Right lobe of liver (tissue), 6 donors: ENCODE measurements at regions not wholly inside any gene's neighbourhood (a gene's known extent, or its start where the extent isn't known, plus 50 kb on each side); places are given as distances from the start of the nearest gene placed in this dataset.

Experiments
- ATAC-seq, 4 donors: fragments of 200-7000 bp; cut with Tn5 transposase; one replicate each; pipeline ENCODE4 v1.9.1; 2020; ENCODE audit warnings: mild to moderate bottlenecking in 4 of 4, moderate library complexity in 4 of 4
- DNase-seq, 3 donors: peaks; one replicate each; pipeline ENCODE4 v3.0.0-alpha.2; 2020
- H3K27ac ChIP-seq, 3 donors: fragments of 200-600 bp; one replicate each; pipeline ENCODE4 v1.8.0; 2022
- H3K27me3 ChIP-seq, 2 donors: fragments of 200-600 bp; one replicate each; pipeline ENCODE4 v1.8.0; 2022
- H3K36me3 ChIP-seq, 4 donors: fragments of 200-600 bp; sonication (generic) in 1 of 4; one replicate each; pipeline versions ENCODE4 v1.5.1 to v1.8.0; 2017 to 2022; ENCODE audit warnings: control low read depth in 1 of 4
- H3K4me1 ChIP-seq, 4 donors: fragments of 200-600 bp; sonication (generic) in 1 of 4; one replicate each; pipeline versions ENCODE4 v1.5.1 to v1.8.0; 2017 to 2022; ENCODE audit warnings: control low read depth in 1 of 4
- H3K4me3 ChIP-seq, 3 donors: fragments of 200-600 bp; one replicate each; pipeline ENCODE4 v1.8.0; 2022
- H3K9me3 ChIP-seq, 4 donors: fragments of 200-600 bp; sonication (generic) in 1 of 4; one replicate each; pipeline versions ENCODE4 v1.5.1 to v1.8.0; 2017 to 2022; ENCODE audit warnings: control low read depth in 1 of 4
- POLR2A ChIP-seq: fragments of 450-650 bp; IDR thresholded peaks from one replicate; pipeline ENCODE4 v1.6.1; 2017; ENCODE audit warnings: antibody characterized with exemption, mild to moderate bottlenecking
- WGBS: methylation state at CpG from one replicate; pipeline ENCODE4 v1.1.6; 2018; ENCODE audit warnings: low coverage, low lambda C conversion rate; ENCODE audit not compliant: insufficient coverage; ENCODE audit errors: missing lambda C conversion rate; 5-methylcytosine and 5-hydroxymethylcytosine counted together
- intact Hi-C, 2 donors: fragments of 100-400 bp; cut with DNase I; formaldehyde crosslinking; loops; one replicate each; pipeline versions ENCODE4 v1.11.2 to v1.14.1; 2022
- TF ChIP-seq, protein P1 (sequence below), 4 donors: fragments of 200-600 bp in 3 of 4; fragments of 450-650 bp in 1 of 4; IDR thresholded peaks; one replicate each; pipeline versions ENCODE4 v1.5.1 to v1.8.0; 2016 to 2022; ENCODE audit warnings: antibody characterized with exemption in 4 of 4, mild to moderate bottlenecking in 2 of 4
- donor health status: DM: no; HTN: yes; CAD: no.
- donor health status: DM: no; HTN: no; CAD: no.
- donor health status: DM: no; HTN: no; CAD: no.
- donor health status: DM: no; HTN: yes; CAD: no.
- donor health status: DM: no; HTN: yes; CAD: no.

DNA sequence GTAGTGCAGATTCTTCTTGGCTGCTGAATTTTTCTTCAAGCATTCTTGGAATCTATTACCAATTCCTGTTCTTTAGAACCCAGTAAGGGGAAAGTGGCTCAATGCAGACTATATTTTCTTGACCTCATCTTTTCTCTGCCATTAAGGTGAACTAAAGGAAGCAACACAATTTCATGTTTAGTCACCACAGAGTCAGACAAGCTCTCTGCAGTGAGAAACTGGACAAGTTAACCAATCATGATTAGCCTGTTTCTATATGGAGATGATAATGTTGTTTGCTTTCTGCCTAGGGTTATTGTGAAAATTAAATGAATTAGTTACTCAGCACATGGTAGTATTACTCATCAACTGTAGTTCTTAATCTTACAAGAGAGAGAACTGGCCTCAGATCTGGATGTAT lies 1075.1 kb downstream of the AGBL1 start:
- Histone ChIP-seq H3K27me3 (no peaks in the 10 kb centered on the region), H3K4me1 (no peaks in the 10 kb centered on the region), H3K9me3 (no peaks in the 10 kb centered on the region), H3K4me3 (no peak overlapping the region), H3K27ac (no peak overlapping the region), H3K36me3 (no peaks in the 10 kb centered on the region)
- DNase-seq (no peak), ATAC-seq (no peak)
- TF ChIP-seq, protein P1, sequence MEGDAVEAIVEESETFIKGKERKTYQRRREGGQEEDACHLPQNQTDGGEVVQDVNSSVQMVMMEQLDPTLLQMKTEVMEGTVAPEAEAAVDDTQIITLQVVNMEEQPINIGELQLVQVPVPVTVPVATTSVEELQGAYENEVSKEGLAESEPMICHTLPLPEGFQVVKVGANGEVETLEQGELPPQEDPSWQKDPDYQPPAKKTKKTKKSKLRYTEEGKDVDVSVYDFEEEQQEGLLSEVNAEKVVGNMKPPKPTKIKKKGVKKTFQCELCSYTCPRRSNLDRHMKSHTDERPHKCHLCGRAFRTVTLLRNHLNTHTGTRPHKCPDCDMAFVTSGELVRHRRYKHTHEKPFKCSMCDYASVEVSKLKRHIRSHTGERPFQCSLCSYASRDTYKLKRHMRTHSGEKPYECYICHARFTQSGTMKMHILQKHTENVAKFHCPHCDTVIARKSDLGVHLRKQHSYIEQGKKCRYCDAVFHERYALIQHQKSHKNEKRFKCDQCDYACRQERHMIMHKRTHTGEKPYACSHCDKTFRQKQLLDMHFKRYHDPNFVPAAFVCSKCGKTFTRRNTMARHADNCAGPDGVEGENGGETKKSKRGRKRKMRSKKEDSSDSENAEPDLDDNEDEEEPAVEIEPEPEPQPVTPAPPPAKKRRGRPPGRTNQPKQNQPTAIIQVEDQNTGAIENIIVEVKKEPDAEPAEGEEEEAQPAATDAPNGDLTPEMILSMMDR (IDR thresholded peaks at IDR 0.05), result no peak
- no peak for TF ChIP-seq POLR2A
- intact Hi-C loops, result no loop called here

DNA sequence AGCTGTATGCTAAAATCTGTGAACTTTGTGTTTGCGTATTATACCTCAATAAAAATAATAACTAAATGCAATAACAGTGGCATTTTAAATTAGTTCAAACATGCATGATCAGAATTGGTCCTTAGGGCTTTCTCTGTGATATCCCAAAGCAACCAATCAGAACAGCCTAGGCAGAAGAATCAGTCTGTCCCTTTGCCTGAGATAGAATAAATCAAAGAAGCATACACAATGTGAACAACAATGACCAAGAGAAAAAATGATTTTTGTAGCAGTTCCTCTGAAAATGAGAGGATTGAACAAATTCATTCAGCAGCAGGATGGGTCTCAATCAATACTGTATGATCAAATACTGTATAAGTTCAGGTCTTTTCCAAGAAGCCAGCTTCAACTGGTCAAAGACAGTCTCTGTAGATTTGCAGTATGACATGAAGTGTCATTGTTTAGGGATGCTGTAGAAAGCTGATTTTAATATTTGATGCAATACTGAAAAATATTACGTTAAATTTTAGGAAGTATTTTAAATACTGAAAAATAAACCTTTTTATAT lies 1071.6 kb downstream of the AGBL1 start:
- intact Hi-C loops, result no loop called here
- no peak for ATAC-seq

DNA sequence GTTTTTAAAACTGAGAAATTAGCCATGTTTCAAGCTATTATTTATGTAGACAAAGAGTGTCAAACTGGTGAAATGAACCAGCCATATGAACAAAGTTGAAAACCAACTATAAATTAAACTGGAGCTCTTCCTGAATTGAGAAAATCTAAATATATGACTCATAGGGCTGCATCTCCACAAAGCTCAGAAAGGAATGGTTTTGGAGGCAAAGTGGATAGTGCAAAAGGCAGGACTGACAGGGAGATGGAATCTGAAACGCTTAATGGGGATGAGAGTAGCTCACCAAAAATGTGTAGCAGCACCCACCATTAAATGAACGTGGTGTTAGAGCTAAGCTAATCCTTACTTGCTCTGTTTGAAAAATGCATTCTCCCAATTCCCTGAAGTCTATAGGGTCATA lies 1066.0 kb downstream of the AGBL1 start:
- intact Hi-C loops, result no loop called here
- Histone ChIP-seq H3K27ac (no peak overlapping the region), H3K9me3 (no peaks in the 10 kb centered on the region), H3K36me3 (no peaks in the 10 kb centered on the region), H3K27me3 (no peaks in the 10 kb centered on the region), H3K4me1 (no peaks in the 10 kb centered on the region), H3K4me3 (no peak overlapping the region)
- TF ChIP-seq, protein P1 (IDR thresholded peaks at IDR 0.05), result no peak
- ATAC-seq (no peak), DNase-seq (no peak)
- 49% methylated on average over 2 of the region's 2 CpGs for WGBS

More for the DNA sequence above, 1071.6 kb downstream of the AGBL1 start:
- Histone ChIP-seq H3K36me3 (no peaks in the 10 kb centered on the region), H3K27me3 (no peaks in the 10 kb centered on the region), H3K4me3 (no peak overlapping the region), H3K27ac (no peak overlapping the region), H3K9me3 (no peaks in the 10 kb centered on the region), H3K4me1 (no peaks in the 10 kb centered on the region)
- TF ChIP-seq, protein P1 (IDR thresholded peaks at IDR 0.05), result no peak
- no peak for TF ChIP-seq POLR2A
- DNase-seq, result no peak
- WGBS, result 39% methylated on average over 2 of the region's 2 CpGs

DNA sequence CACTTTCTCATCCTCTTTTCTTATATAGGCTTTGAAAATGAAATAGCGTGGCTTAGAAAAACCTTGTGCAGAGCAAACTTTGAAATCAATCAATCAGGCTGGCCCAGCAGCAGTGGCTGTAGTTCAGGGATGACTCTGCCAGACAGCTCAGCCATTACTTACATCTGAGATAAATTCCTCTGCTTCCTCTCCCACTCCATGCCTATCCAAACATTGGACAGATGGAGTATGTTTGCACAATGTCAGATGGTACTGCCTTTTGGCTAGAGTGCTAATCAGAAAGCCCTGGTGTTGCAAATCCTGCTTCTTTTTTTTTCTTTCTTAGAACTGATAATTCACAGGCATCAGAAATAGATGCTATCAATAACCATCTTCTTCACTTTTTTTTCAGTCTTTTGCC lies 1065.1 kb downstream of the AGBL1 start:
- no peak for ATAC-seq
- DNase-seq, result no peak
- H3K4me3 ChIP-seq, result no peak overlapping the region
- no peaks in the 10 kb centered on the region for H3K36me3 ChIP-seq
- no peaks in the 10 kb centered on the region for H3K27me3 ChIP-seq
- H3K9me3 ChIP-seq, result no peaks in the 10 kb centered on the region
- no peak overlapping the region for H3K27ac ChIP-seq
- intact Hi-C loops, result no loop called here
- TF ChIP-seq POLR2A, result no peak
- TF ChIP-seq, protein P1 (IDR thresholded peaks at IDR 0.05), result no peak
- H3K4me1 ChIP-seq, result no peaks in the 10 kb centered on the region
- 29% methylated on average over 1 of the region's 1 CpG for WGBS

DNA sequence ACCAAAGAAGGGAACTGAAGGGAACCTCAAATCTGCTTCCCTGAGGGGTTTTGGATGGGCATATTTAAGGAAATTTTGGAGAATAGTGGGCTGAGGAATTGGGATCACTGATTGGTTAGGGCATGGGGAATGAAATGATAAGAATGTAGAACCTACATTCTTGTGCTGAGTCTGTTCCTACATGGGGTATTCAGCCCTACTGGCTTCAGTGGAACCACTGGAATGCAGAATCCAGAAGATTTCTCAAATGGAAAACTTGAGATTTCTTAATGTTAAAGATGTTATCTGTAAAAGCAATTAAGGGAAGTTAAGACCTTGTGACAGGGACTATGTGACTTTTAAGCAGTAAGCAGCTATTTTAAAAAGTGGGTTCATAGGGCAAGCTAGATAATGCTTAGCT lies 1062.4 kb downstream of the AGBL1 start:
- no peak for DNase-seq
- no peak for TF ChIP-seq POLR2A
- TF ChIP-seq, protein P1 (IDR thresholded peaks at IDR 0.05), result no peak

More for the DNA sequence above, 1062.4 kb downstream of the AGBL1 start:
- H3K4me3 ChIP-seq, result no peak overlapping the region
- peaks cover 0 to 3% of the 10 kb centered on the region in 2 donors for H3K27me3 ChIP-seq
- ATAC-seq, result no peak
- intact Hi-C loops, result no loop called here
- H3K4me1 ChIP-seq, result no peaks in the 10 kb centered on the region
- no peaks in the 10 kb centered on the region for H3K36me3 ChIP-seq
- no peaks in the 10 kb centered on the region for H3K9me3 ChIP-seq
- H3K27ac ChIP-seq, result no peak overlapping the region
